PC-3 (cell line): ENCODE measurements at regions not wholly inside any gene's neighbourhood (a gene's known extent, or its start where the extent isn't known, plus 50 kb on each side); places are given as distances from the start of the nearest gene placed in this dataset.

Experiments
- ATAC-seq: fragments of 200-7000 bp; cut with Tn5 transposase; 2 replicates; pipeline ENCODE4 v1.9.1; 2020; ENCODE audit warnings: mild to moderate bottlenecking, moderate library complexity
- BruUV-seq: library from RNA; stranded (reverse); fragments of 400-500 nt; replicated peaks from 2 replicates; lab custom pipeline; 2021; lab: Mats Ljungman, UMichigan
- CTCF ChIA-PET: fragments of 300-600 bp; sonication (Branson Sonifier 250); formaldehyde crosslinking; loops from one replicate; lab custom pipeline; 2022; ENCODE audit warnings: antibody characterized with exemption; lab: Charles Lee
- POLR2A ChIA-PET: fragments of 300-600 bp; sonication (Branson Sonifier 250); formaldehyde crosslinking; loops from one replicate; lab custom pipeline; 2022; ENCODE audit warnings: antibody characterized with exemption; ENCODE audit not compliant: unreplicated experiment; lab: Charles Lee
- DNase-seq: peaks from one replicate; pipeline ENCODE4 v3.0.0-alpha.2; 2015
- H2AFZ ChIP-seq: fragments of 300-600 bp; sonication (generic); 2 replicates; pipeline ENCODE4 v1.6.0; 2016; ENCODE audit warnings: antibody characterized with exemption, low read length
- H3F3A ChIP-seq: fragments of 300-600 bp; sonication (generic); one replicate; pipeline ENCODE4 v1.6.0; 2017; ENCODE audit warnings: antibody characterized with exemption, low read length, control low read depth, mild to moderate bottlenecking; ENCODE audit not compliant: unreplicated experiment
- H3K27ac ChIP-seq: fragments of 300-600 bp; sonication (generic); 2 replicates; pipeline ENCODE4 v1.5.1; 2016; ENCODE audit warnings: mild to moderate bottlenecking, low read length
- H3K27me3 ChIP-seq: fragments of 300-600 bp; sonication (generic); 2 replicates; pipeline ENCODE4 v1.6.1; 2016; ENCODE audit warnings: low read length, mixed read lengths
- H3K36me3 ChIP-seq: fragments of 300-600 bp; sonication (generic); 2 replicates; pipeline ENCODE4 v1.6.1; 2016; ENCODE audit warnings: low read depth, mixed run types, low read length, mixed read lengths
- H3K4me1 ChIP-seq: fragments of 300-600 bp; sonication (generic); 2 replicates; pipeline ENCODE4 v1.5.1; 2016; ENCODE audit warnings: low read length; ENCODE audit not compliant: insufficient read depth
- H3K4me2 ChIP-seq: fragments of 300-600 bp; sonication (generic); 2 replicates; pipeline ENCODE4 v1.6.0; 2016; ENCODE audit warnings: low read length
- H3K4me3 ChIP-seq: fragments of 300-600 bp; sonication (generic); 2 replicates; pipeline ENCODE4 v1.5.1; 2016; ENCODE audit warnings: mild to moderate bottlenecking, low read length, mixed read lengths
- H3K79me2 ChIP-seq: fragments of 300-600 bp; sonication (generic); 2 replicates; pipeline ENCODE4 v1.6.1; 2017; ENCODE audit warnings: low read length, mixed read lengths
- H3K9ac ChIP-seq: fragments of 300-600 bp; sonication (generic); 2 replicates; pipeline ENCODE4 v1.6.0; 2016; ENCODE audit warnings: mild to moderate bottlenecking, low read length
- H3K9me2 ChIP-seq: fragments of 300-600 bp; sonication (generic); replicated peaks from 2 replicates; pipeline ENCODE4 v1.6.1; 2016; ENCODE audit warnings: mixed run types, low read length, mixed read lengths
- H3K9me3 ChIP-seq: fragments of 300-600 bp; sonication (generic); 2 replicates; pipeline ENCODE4 v1.6.1; 2016; ENCODE audit warnings: low read length, mixed read lengths
- H4K20me1 ChIP-seq: fragments of 300-600 bp; sonication (generic); 2 replicates; pipeline ENCODE4 v1.6.1; 2016; ENCODE audit warnings: low read length, mixed read lengths
- EZH2 ChIP-seq: fragments of 300-600 bp; sonication (generic); IDR thresholded peaks from one replicate; pipeline ENCODE4 v1.6.1; 2017; ENCODE audit warnings: antibody characterized with exemption, mild to moderate bottlenecking, low read length; ENCODE audit not compliant: unreplicated experiment
- EZH2phosphoT487 ChIP-seq: fragments of 300-600 bp; sonication (generic); IDR thresholded peaks from 2 replicates; pipeline ENCODE4 v1.6.1; 2018; ENCODE audit warnings: mild to moderate bottlenecking, antibody characterized with exemption, low read length, borderline replicate concordance
- intact Hi-C: fragments of 100-400 bp; cut with micrococcal nuclease; formaldehyde crosslinking; loops from 2 replicates; pipeline ENCODE4 v1.9.0; 2023
- TF ChIP-seq, protein P1 (sequence below): fragments of 300-600 bp; sonication (generic); conservative IDR thresholded peaks from 2 replicates; pipeline ENCODE4 v1.5.1; 2017; ENCODE audit warnings: antibody characterized with exemption, low read depth, mild to moderate bottlenecking, low read length

DNA sequence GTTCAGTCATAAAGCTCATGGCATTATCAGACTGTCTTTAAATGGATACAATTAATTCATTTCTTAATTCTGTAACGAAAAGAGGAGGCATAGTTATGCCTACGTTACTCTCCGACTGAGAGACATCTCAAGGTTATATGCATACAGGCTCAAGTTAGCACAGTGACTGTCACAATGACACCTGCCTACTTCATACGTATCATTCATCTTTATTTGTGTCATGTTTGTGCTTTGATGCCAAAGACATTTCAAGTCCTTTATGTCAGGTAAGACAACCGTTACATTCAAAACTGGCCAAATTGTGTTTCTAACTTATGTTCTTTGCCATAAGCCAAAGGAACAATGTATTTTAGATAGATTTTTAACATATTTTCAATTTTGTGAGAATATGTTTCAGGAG is 328.8 kb upstream of the NRG3 start:
- H4K20me1 ChIP-seq, result no peaks in the 10 kb centered on the region
- no peak for DNase-seq
- no peaks in the 10 kb centered on the region for H3K27me3 ChIP-seq
- no peaks in the 10 kb centered on the region for H3K79me2 ChIP-seq
- H3K4me2 ChIP-seq, result no peak overlapping the region
- BruUV-seq, result no TSS peak
- no peak for TF ChIP-seq EZH2
- no peak for TF ChIP-seq EZH2phosphoT487
- TF ChIP-seq, protein P1, sequence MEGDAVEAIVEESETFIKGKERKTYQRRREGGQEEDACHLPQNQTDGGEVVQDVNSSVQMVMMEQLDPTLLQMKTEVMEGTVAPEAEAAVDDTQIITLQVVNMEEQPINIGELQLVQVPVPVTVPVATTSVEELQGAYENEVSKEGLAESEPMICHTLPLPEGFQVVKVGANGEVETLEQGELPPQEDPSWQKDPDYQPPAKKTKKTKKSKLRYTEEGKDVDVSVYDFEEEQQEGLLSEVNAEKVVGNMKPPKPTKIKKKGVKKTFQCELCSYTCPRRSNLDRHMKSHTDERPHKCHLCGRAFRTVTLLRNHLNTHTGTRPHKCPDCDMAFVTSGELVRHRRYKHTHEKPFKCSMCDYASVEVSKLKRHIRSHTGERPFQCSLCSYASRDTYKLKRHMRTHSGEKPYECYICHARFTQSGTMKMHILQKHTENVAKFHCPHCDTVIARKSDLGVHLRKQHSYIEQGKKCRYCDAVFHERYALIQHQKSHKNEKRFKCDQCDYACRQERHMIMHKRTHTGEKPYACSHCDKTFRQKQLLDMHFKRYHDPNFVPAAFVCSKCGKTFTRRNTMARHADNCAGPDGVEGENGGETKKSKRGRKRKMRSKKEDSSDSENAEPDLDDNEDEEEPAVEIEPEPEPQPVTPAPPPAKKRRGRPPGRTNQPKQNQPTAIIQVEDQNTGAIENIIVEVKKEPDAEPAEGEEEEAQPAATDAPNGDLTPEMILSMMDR, result no peak
- POLR2A ChIA-PET, result no interaction called here
- intact Hi-C loops, result no loop called here
- H2AFZ ChIP-seq, result no peak overlapping the region
- no peak overlapping the region for H3K27ac ChIP-seq
- no peaks in the 10 kb centered on the region for H3F3A ChIP-seq
- H3K9me2 ChIP-seq, result no peaks in the 10 kb centered on the region
- no peaks in the 10 kb centered on the region for H3K36me3 ChIP-seq
- CTCF ChIA-PET, result no interaction called here
- ATAC-seq, result no peak
- H3K9ac ChIP-seq, result no peak overlapping the region
- H3K4me3 ChIP-seq, result no peak overlapping the region
- no peaks in the 10 kb centered on the region for H3K9me3 ChIP-seq
- H3K4me1 ChIP-seq, result no peaks in the 10 kb centered on the region

DNA sequence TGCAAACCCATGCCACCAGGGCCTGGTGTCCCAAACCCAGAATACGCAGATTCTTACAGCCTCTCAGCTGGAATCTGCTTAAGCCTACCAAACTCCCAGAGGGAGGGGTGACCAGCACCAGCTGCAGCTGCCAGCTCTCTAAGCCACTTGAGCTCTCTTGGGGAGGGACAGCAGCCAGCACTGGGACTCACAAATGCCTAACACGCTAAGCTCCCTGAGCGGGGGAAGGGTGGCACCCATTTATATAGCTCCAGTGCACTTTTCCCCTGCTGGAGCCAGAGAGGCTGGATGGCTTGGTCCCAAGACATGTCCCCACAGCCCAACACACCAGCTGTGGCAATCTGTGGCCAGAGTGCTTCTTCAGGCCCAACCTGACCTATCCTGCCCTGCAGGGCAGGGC is 326.8 kb upstream of the NRG3 start:
- Histone ChIP-seq H2AFZ (no peak overlapping the region), H3K4me1 (no peaks in the 10 kb centered on the region), H3K27me3 (no peaks in the 10 kb centered on the region), H4K20me1 (no peaks in the 10 kb centered on the region), H3K9me3 (no peaks in the 10 kb centered on the region), H3K36me3 (no peaks in the 10 kb centered on the region), H3K27ac (no peak overlapping the region), H3K9ac (no peak overlapping the region), H3K4me3 (no peak overlapping the region), H3K79me2 (no peaks in the 10 kb centered on the region), H3K4me2 (no peak overlapping the region), H3K9me2 (no peaks in the 10 kb centered on the region), H3F3A (no peaks in the 10 kb centered on the region)
- POLR2A ChIA-PET, result no interaction called here
- BruUV-seq, result no TSS peak
- CTCF ChIA-PET, result no interaction called here
- intact Hi-C loops, result no loop called here
- DNase-seq (no peak), ATAC-seq (no peak)
- TF ChIP-seq EZH2, result no peak
- TF ChIP-seq, protein P1, result no peak
- no peak for TF ChIP-seq EZH2phosphoT487

DNA sequence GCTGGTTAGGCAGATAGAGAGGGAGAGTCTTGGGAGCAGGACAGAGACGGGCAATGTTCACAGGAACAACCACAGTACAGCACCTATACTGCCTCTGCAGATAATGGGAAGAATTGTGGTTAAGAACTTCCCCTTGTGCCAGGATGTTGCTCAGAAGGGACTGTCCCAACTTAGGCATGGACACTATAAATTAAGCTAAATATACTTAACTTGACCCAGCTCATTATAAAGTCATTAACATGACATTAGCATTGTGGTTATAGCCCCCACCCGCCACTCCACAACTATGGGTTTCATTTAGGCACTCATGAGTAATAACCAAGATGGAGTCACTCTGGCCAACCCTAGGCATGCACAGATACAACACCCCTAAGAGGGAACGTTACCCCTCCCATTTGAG is 310.9 kb upstream of the NRG3 start:
- Histone ChIP-seq H3K9ac (no peak overlapping the region), H3K79me2 (no peaks in the 10 kb centered on the region), H4K20me1 (no peaks in the 10 kb centered on the region), H3K9me2 (no peaks in the 10 kb centered on the region), H3K4me2 (no peak overlapping the region), H3K27ac (no peak overlapping the region), H3K36me3 (no peaks in the 10 kb centered on the region), H3K4me3 (no peak overlapping the region), H3K4me1 (no peaks in the 10 kb centered on the region), H2AFZ (no peak overlapping the region), H3K27me3 (no peaks in the 10 kb centered on the region), H3F3A (no peaks in the 10 kb centered on the region), H3K9me3 (no peaks in the 10 kb centered on the region)
- no peak for ATAC-seq
- TF ChIP-seq EZH2phosphoT487 (no peak), EZH2 (no peak)
- TF ChIP-seq, protein P1, result no peak
- no peak for DNase-seq
- no TSS peak for BruUV-seq
- intact Hi-C loops, result no loop called here
- CTCF ChIA-PET, result no interaction called here
- POLR2A ChIA-PET, result no interaction called here
